ENCODE measurements at regions not wholly inside any gene's neighbourhood (a gene's known extent, or its start where the extent isn't known, plus 50 kb on each side); places are given as distances from the start of the nearest gene placed in this dataset.

DNA sequence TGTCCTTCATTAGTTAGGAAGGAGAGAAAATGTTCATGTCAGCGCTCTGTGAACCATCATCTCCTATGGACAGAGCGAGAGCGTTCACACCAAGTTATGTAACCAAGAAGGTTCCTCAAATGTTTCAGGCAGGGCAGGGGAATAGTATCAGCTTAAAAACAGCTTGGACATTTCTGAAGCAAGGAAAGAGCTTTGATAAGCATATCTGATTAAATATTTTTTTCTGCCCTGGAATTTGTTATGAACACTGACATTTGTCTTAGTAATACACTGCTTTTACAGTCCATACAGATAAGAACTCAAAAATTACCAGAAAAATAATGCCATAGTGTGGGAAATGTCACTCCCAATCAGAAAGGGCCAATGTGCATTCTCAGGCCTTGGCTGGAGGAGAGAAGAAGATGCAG lies 66.3 kb upstream of the LIFR start:
- TF ChIP-seq, protein P1, sequence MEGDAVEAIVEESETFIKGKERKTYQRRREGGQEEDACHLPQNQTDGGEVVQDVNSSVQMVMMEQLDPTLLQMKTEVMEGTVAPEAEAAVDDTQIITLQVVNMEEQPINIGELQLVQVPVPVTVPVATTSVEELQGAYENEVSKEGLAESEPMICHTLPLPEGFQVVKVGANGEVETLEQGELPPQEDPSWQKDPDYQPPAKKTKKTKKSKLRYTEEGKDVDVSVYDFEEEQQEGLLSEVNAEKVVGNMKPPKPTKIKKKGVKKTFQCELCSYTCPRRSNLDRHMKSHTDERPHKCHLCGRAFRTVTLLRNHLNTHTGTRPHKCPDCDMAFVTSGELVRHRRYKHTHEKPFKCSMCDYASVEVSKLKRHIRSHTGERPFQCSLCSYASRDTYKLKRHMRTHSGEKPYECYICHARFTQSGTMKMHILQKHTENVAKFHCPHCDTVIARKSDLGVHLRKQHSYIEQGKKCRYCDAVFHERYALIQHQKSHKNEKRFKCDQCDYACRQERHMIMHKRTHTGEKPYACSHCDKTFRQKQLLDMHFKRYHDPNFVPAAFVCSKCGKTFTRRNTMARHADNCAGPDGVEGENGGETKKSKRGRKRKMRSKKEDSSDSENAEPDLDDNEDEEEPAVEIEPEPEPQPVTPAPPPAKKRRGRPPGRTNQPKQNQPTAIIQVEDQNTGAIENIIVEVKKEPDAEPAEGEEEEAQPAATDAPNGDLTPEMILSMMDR (IDR thresholded peaks at IDR 0.05): no peak
- TF ChIP-seq ZBTB33 (IDR thresholded peaks at IDR 0.05; ENCODE audit: borderline replicate concordance, low read depth): no peak
- no peak for TF ChIP-seq MAX (IDR thresholded peaks at IDR 0.05; ENCODE audit: low read depth)

Measured in SK-N-SH (cell line).